K562 (cell line): ENCODE measurements at regions not wholly inside any gene's neighbourhood (a gene's known extent, or its start where the extent isn't known, plus 50 kb on each side); places are given as distances from the start of the nearest gene placed in this dataset.

Source experiments
- POLR2A ChIP-seq: fragments of 450-650 bp; conservative IDR thresholded peaks from 2 replicates; pipeline ENCODE4 v1.6.1; 2016
- TF ChIP-seq, protein P1 (sequence below): sonication (generic); formaldehyde crosslinking; IDR thresholded peaks from 2 replicates; pipeline ENCODE4 v1.8.0; 2022; ENCODE audit warnings: missing genetic modification reagents, mild to moderate bottlenecking, moderate library complexity, borderline replicate concordance
- TF ChIP-seq, protein P2 (sequence below), 3 experiments: IDR thresholded peaks in 2 of 3; conservative IDR thresholded peaks in 1 of 3; 2 replicates each; pipeline ENCODE4 v1.5.1; 2011 to 2012; ENCODE audit warnings: low read length in 3 of 3, mild to moderate bottlenecking in 3 of 3, control low read depth in 2 of 3, improper control_type of control experiment in 1 of 3, inconsistent platforms in 1 of 3, low read depth in 1 of 3, mixed read lengths in 1 of 3, moderate library complexity in 1 of 3; ENCODE audit not compliant: insufficient read depth in 2 of 3

DNA sequence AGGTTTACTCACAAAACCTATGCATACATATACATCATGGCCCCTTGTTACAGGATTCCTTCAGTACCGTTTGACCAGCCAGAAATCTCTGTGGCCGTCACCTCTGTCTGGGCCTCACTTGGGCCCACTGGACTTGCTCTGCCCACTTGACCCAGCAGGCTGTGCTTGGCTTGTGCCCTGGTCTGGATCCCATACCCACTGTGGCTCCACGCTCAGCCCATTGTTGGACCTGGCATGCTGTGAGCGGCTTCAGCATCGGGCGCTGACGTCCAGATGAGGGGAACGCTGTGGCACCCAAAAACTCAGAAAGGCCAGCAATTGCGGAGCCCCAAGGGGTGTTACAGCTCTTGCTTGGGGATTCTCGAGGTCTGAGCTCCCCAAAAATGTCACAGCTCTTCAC is 733.6 kb downstream of the PLOD2 start:
- TF ChIP-seq, protein P1, sequence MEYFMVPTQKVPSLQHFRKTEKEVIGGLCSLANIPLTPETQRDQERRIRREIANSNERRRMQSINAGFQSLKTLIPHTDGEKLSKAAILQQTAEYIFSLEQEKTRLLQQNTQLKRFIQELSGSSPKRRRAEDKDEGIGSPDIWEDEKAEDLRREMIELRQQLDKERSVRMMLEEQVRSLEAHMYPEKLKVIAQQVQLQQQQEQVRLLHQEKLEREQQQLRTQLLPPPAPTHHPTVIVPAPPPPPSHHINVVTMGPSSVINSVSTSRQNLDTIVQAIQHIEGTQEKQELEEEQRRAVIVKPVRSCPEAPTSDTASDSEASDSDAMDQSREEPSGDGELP: no peak
- TF ChIP-seq, protein P2, sequence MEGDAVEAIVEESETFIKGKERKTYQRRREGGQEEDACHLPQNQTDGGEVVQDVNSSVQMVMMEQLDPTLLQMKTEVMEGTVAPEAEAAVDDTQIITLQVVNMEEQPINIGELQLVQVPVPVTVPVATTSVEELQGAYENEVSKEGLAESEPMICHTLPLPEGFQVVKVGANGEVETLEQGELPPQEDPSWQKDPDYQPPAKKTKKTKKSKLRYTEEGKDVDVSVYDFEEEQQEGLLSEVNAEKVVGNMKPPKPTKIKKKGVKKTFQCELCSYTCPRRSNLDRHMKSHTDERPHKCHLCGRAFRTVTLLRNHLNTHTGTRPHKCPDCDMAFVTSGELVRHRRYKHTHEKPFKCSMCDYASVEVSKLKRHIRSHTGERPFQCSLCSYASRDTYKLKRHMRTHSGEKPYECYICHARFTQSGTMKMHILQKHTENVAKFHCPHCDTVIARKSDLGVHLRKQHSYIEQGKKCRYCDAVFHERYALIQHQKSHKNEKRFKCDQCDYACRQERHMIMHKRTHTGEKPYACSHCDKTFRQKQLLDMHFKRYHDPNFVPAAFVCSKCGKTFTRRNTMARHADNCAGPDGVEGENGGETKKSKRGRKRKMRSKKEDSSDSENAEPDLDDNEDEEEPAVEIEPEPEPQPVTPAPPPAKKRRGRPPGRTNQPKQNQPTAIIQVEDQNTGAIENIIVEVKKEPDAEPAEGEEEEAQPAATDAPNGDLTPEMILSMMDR (IDR thresholded peaks at IDR 0.05 in 2 of 3, conservative IDR thresholded peaks at IDR 0.05 in 1 of 3; ENCODE audit: insufficient read depth in 2 of 3, low read depth in 1 of 3, low read length in 3 of 3): no peak
- TF ChIP-seq POLR2A: no peak
